ENCODE measurements at regions not wholly inside any gene's neighbourhood (a gene's known extent, or its start where the extent isn't known, plus 50 kb on each side); places are given as distances from the start of the nearest gene placed in this dataset.

GRCh38 chr9:78923966-78924659, 627.2 kb downstream of the PSAT1 start:
- FAIRE-seq = no peak
- DNase-seq (ENCODE audit: extremely low spot score, insufficient read length, low read depth) = no peak

- FAIRE-seq = no peak
- DNase-seq (ENCODE audit: extremely low spot score, insufficient read length, low read depth) = no peak
These were observed 630.4 kb downstream of the PSAT1 start for GRCh38 chr9:78927099-78927940.

- no peak for FAIRE-seq
- no peak for DNase-seq (ENCODE audit: extremely low spot score, insufficient read length, low read depth)
These were observed 631.9 kb downstream of the PSAT1 start for GRCh38 chr9:78928625-78929405.

GRCh38 chr9:78930281-78930680, 633.4 kb downstream of the PSAT1 start:
- DNase-seq (ENCODE audit: extremely low spot score, insufficient read length, low read depth) (no peak), FAIRE-seq (no peak)

GRCh38 chr9:78932849-78933627, 636.1 kb downstream of the PSAT1 start:
- no peak for DNase-seq (ENCODE audit: extremely low spot score, insufficient read length, low read depth)
- FAIRE-seq = no peak

- FAIRE-seq = no peak
- no peak for DNase-seq (ENCODE audit: extremely low spot score, insufficient read length, low read depth)
These were observed 636.9 kb upstream of the TLE4 start for GRCh38 chr9:78934880-78935279.

- no peak for FAIRE-seq
- no peak for DNase-seq (ENCODE audit: extremely low spot score, insufficient read length, low read depth)
These were observed 632.9 kb upstream of the TLE4 start for GRCh38 chr9:78938821-78939220.

GRCh38 chr9:78939311-78940065, 632.3 kb upstream of the TLE4 start:
- FAIRE-seq (no peak), DNase-seq (ENCODE audit: extremely low spot score, insufficient read length, low read depth) (no peak)

GRCh38 chr9:78940121-78940855, 631.5 kb upstream of the TLE4 start:
- no peak for FAIRE-seq

GRCh38 chr9:78954286-78954685, 617.5 kb upstream of the TLE4 start:
- DNase-seq (ENCODE audit: extremely low spot score, insufficient read length, low read depth) (no peak), FAIRE-seq (no peak)

More at GRCh38 chr9:78940121-78940855, 631.5 kb upstream of the TLE4 start:
- no peak for DNase-seq (ENCODE audit: extremely low spot score, insufficient read length, low read depth)

- DNase-seq (ENCODE audit: extremely low spot score, insufficient read length, low read depth) = no peak
- no peak for FAIRE-seq
These were observed 612.9 kb upstream of the TLE4 start for GRCh38 chr9:78958892-78959291.

- DNase-seq (ENCODE audit: extremely low spot score, insufficient read length, low read depth) (no peak), FAIRE-seq (no peak)
These were observed 609.6 kb upstream of the TLE4 start for GRCh38 chr9:78962156-78962555.

GRCh38 chr9:78963911-78964310, 607.9 kb upstream of the TLE4 start:
- FAIRE-seq (no peak), DNase-seq (ENCODE audit: extremely low spot score, insufficient read length, low read depth) (no peak)

GRCh38 chr9:78967596-78968217, 604.1 kb upstream of the TLE4 start:
- FAIRE-seq (no peak), DNase-seq (ENCODE audit: extremely low spot score, insufficient read length, low read depth) (no peak)

- FAIRE-seq = no peak
- DNase-seq (ENCODE audit: extremely low spot score, insufficient read length, low read depth) = no peak
These were observed 601.4 kb upstream of the TLE4 start for GRCh38 chr9:78970375-78970774.

GRCh38 chr9:78971540-78971939, 600.2 kb upstream of the TLE4 start:
- no peak for DNase-seq (ENCODE audit: extremely low spot score, insufficient read length, low read depth)
- FAIRE-seq = no peak

GRCh38 chr9:78972303-78972999, 599.3 kb upstream of the TLE4 start:
- no peak for FAIRE-seq

GRCh38 chr9:78973907-78974306, 597.9 kb upstream of the TLE4 start:
- DNase-seq (ENCODE audit: extremely low spot score, insufficient read length, low read depth) = no peak
- no peak for FAIRE-seq

More at GRCh38 chr9:78972303-78972999, 599.3 kb upstream of the TLE4 start:
- DNase-seq (ENCODE audit: extremely low spot score, insufficient read length, low read depth) = no peak
